ENCODE measurements at regions not wholly inside any gene's neighbourhood (a gene's known extent, or its start where the extent isn't known, plus 50 kb on each side); places are given as distances from the start of the nearest gene placed in this dataset.

DNA sequence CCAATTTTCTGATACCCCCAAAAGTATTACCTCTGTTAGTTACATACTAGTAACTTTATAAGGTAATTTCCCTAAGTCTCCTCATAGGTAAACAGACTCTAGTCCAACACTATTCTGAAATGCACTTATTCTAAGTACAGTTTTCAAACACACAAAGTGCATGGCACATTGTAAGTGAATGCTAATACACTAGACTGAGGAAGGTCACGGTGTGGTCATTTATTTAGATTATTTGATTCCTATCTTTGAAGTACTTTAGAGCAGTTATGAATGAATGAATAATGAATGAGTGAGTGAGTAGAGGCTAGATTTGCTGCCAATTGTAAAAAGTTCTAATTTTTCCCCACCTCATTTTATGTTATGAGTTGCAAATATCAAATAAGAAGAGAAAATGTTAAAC, 132.8 kb upstream of the UGT8 start:
- 31 to 78% (median 73%) methylated on average over 1 of the region's 1 CpG for WGBS, 4 donors
- DNase-seq (no peak), ATAC-seq (no peak)
- Histone ChIP-seq H3K36me3 (no peaks in the 10 kb centered on the region), H3K27me3 (peaks cover 0 to 6% (median 0%) of the 10 kb centered on the region in 9 donors), H3K4me1 (no peaks in the 10 kb centered on the region), H3K27ac (no peak overlapping the region), H3K4me3 (no peak overlapping the region), H3K9me3 (no peaks in the 10 kb centered on the region)
- TF ChIP-seq, protein P1, sequence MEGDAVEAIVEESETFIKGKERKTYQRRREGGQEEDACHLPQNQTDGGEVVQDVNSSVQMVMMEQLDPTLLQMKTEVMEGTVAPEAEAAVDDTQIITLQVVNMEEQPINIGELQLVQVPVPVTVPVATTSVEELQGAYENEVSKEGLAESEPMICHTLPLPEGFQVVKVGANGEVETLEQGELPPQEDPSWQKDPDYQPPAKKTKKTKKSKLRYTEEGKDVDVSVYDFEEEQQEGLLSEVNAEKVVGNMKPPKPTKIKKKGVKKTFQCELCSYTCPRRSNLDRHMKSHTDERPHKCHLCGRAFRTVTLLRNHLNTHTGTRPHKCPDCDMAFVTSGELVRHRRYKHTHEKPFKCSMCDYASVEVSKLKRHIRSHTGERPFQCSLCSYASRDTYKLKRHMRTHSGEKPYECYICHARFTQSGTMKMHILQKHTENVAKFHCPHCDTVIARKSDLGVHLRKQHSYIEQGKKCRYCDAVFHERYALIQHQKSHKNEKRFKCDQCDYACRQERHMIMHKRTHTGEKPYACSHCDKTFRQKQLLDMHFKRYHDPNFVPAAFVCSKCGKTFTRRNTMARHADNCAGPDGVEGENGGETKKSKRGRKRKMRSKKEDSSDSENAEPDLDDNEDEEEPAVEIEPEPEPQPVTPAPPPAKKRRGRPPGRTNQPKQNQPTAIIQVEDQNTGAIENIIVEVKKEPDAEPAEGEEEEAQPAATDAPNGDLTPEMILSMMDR (IDR thresholded peaks at IDR 0.05): no peak
- TF ChIP-seq POLR2A (IDR thresholded peaks at IDR 0.05): no peak
- intact Hi-C loops (cut with DNase I): no loop called here

DNA sequence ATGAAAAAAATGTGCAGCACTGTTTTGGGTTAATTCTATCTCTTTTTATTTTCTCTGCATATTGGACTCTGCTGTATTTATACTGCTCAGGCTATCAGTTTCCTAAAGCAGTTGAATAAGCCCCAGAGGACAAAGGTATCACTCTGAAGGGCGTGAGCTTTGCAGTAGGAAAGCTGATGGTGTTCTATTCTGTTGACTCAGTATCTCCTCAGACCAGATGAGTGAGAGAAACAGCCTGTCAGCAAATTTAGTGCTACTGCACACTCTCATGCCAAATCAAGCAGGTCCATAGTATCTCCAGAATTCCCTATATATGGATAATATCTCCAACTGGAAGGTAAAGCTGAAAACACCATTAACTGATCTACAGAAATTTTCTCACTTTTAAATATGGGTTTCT, 132.3 kb upstream of the UGT8 start:
- no peak for ATAC-seq
- H3K36me3 ChIP-seq: no peaks in the 10 kb centered on the region

DNA sequence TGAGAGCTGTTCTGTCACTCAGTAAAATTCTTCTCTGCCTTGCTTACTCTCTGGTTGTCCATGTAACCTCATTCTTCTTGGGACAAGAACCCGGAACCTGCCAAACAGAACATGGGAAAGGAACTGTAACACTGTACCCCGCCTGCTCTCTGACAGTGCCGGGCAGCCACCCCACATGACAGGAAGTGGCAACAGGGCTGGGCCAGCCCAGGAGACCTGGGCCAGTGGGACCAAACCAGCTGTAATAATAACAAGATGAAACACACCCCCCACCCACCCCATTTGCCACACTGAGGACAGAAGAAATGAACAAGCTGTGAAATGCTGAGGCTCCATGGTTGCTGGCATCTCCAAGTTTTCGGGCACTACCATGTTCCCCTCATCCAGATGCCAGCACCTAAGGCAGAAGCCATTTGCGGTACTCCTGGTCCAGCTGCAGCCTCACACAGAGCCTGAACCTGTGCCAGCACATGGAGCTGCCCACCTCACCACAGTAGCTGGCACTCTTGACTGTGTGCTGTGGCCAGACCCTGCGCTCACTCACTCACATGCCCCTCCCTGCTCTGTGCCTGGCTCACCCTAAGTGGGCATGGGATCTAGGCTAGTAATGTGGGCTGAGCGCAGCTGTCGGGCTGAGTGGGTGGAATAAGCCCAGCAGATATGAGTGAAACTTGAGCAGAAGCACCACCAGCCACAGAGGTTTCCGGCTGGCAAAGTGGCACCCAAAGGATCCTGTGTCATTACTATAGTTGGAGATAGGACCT, 126.2 kb upstream of the UGT8 start:
- DNase-seq (peak in 1 of 5 donors; percentile 51), ATAC-seq (no peak)
- TF ChIP-seq POLR2A (IDR thresholded peaks at IDR 0.05): no peak
- TF ChIP-seq, protein P1 (IDR thresholded peaks at IDR 0.05): no peak
- intact Hi-C loops (cut with DNase I): no loop called here
- Histone ChIP-seq H3K27me3 (no peaks in the 10 kb centered on the region), H3K9me3 (no peaks in the 10 kb centered on the region), H3K36me3 (no peaks in the 10 kb centered on the region), H3K4me3 (no peak overlapping the region), H3K27ac (no peak overlapping the region), H3K4me1 (no peaks in the 10 kb centered on the region)
- WGBS, 4 donors: 85 to 95% (median 90%) methylated on average over 9 of the region's 9 CpGs

More for the DNA sequence above, 132.3 kb upstream of the UGT8 start:
- no peak for DNase-seq
- Histone ChIP-seq H3K27me3 (peaks cover 0 to 6% (median 0%) of the 10 kb centered on the region in 9 donors), H3K9me3 (no peaks in the 10 kb centered on the region), H3K4me3 (no peak overlapping the region), H3K4me1 (no peaks in the 10 kb centered on the region), H3K27ac (no peak overlapping the region)
- TF ChIP-seq, protein P1 (IDR thresholded peaks at IDR 0.05): no peak
- no peak for TF ChIP-seq POLR2A (IDR thresholded peaks at IDR 0.05)
- 18 to 45% (median 33%) methylated on average over 1 of the region's 1 CpG for WGBS, 4 donors
- intact Hi-C loops (cut with DNase I): no loop called here

DNA sequence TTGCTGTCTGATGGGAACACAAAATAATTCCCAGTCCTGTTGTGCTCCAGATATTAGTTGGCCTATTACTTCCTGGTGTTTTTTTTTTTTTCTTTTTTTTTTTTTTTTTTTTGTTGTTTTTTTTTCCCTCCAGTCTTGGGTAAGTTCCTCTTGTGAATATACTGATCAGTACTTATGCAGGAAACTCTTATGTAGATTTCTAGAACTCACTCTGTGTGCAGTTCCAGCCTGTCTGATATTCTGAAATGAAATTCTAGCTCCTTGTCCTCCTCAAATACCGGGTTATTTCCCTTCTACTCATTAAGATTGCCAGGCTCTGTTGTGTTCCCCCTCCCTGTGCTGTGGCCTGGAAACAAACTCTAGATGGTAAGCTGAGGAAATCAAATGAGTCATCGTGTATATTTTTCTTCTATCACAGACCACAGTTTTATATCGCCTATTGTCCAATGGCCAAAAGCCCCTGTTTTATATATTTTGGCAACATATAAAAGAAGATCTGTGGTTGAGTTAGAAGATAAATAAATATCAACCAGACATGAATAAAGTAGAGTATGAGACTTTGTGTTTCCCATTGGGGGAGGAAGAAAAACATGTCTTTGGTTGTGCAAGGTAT, 124.3 kb upstream of the UGT8 start:
- ATAC-seq: no peak
- intact Hi-C loops (cut with DNase I): no loop called here
- Histone ChIP-seq H3K4me3 (no peak overlapping the region), H3K9me3 (no peaks in the 10 kb centered on the region), H3K27ac (no peak overlapping the region), H3K36me3 (no peaks in the 10 kb centered on the region), H3K27me3 (no peaks in the 10 kb centered on the region), H3K4me1 (no peaks in the 10 kb centered on the region)
- WGBS, 4 donors: 72 to 81% (median 75%) methylated on average over 3 of the region's 3 CpGs
- TF ChIP-seq, protein P1 (IDR thresholded peaks at IDR 0.05): no peak
- no peak for TF ChIP-seq POLR2A (IDR thresholded peaks at IDR 0.05)
- no peak for DNase-seq
